HepG2 (cell line): ENCODE measurements at regions not wholly inside any gene's neighbourhood (a gene's known extent, or its start where the extent isn't known, plus 50 kb on each side); places are given as distances from the start of the nearest gene placed in this dataset.

Experiments
- BHLHE40 ChIP-seq: IDR thresholded peaks from 2 replicates; pipeline ENCODE4 v1.6.1; 2011; ENCODE audit warnings: low read length, improper control_type of control experiment
- CBX5 ChIP-seq: sonication (generic); formaldehyde crosslinking; IDR thresholded peaks from 2 replicates; pipeline ENCODE4 v1.4.0; 2020; ENCODE audit warnings: missing genetic modification reagents, borderline replicate concordance
- KDM4B ChIP-seq: sonication (generic); formaldehyde crosslinking; IDR thresholded peaks from 2 replicates; pipeline ENCODE4 v1.4.0; 2020; ENCODE audit warnings: missing genetic modification reagents
- MAFK ChIP-seq, 2 experiments: IDR thresholded peaks in 1 of 2; conservative IDR thresholded peaks in 1 of 2; 2 replicates each; pipeline ENCODE4 v1.6.1; 2011; ENCODE audit warnings: improper control_type of control experiment in 2 of 2, low read length in 2 of 2
- POLR2AphosphoS5 ChIP-seq: IDR thresholded peaks from 2 replicates; pipeline ENCODE4 v1.6.1; 2012; ENCODE audit warnings: low read depth, low read length
- SRF ChIP-seq: IDR thresholded peaks from 2 replicates; pipeline ENCODE4 v1.6.1; 2011; ENCODE audit warnings: mild to moderate bottlenecking, low read depth, low read length, moderate library complexity
- YY1 ChIP-seq: IDR thresholded peaks from 2 replicates; pipeline ENCODE4 v1.6.1; 2011; ENCODE audit warnings: low read length, low read depth, moderate library complexity, mild to moderate bottlenecking; ENCODE audit not compliant: insufficient read depth, insufficient replicate concordance
- ZNF605 ChIP-seq: sonication (generic); formaldehyde crosslinking; IDR thresholded peaks from 2 replicates; pipeline ENCODE4 v1.8.0; 2022; ENCODE audit warnings: mild to moderate bottlenecking, missing genetic modification reagents
- TF ChIP-seq, protein P1 (sequence below): sonication (generic); formaldehyde crosslinking; conservative IDR thresholded peaks from 2 replicates; pipeline ENCODE4 v1.4.0; 2020; ENCODE audit warnings: missing genetic modification reagents
- TF ChIP-seq, protein P2 (sequence below): sonication (generic); formaldehyde crosslinking; IDR thresholded peaks from 2 replicates; pipeline ENCODE4 v1.5.0; 2020; ENCODE audit warnings: mild to moderate bottlenecking, missing genetic modification reagents, moderate library complexity

DNA sequence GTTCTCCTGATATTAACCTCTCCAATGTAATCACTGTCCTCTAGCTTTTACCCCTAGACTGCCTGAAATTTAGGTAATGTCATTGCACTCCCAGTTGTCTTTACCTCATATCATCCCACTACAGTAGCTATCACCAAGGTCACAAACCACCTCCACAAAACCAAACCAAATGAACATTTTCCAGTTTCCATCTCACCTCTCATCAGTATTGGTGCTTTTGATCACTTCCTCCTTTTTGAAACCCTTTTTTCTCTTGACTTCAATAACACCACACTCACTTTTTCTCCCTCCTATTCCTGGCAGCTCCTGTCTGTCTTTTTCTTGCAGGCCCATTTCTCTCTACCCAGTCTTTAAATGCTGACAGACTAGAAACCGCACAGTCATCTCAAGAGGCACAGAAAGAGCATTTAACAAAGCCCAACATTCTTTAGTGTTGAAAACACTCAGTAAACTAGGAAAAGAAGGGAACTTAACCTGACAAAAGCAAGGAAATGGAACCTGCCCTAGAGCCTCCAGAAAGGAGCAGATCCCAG, 95.9 kb upstream of the SIX2 start:
- no peak for TF ChIP-seq ZNF605
- TF ChIP-seq KDM4B (CRISPR knock-in tag) = no peak
- TF ChIP-seq MAFK (conservative IDR thresholded peaks at IDR 0.05 in 1 of 2, IDR thresholded peaks at IDR 0.05 in 1 of 2; ENCODE audit: low read length in 2 of 2) = 0 out of 4 replicates have a peak, but pooled peaks have one; percentile 5 to 15
- TF ChIP-seq POLR2AphosphoS5 = no peak
- no peak for TF ChIP-seq CBX5 (CRISPR knock-in tag)
- TF ChIP-seq, protein P1, sequence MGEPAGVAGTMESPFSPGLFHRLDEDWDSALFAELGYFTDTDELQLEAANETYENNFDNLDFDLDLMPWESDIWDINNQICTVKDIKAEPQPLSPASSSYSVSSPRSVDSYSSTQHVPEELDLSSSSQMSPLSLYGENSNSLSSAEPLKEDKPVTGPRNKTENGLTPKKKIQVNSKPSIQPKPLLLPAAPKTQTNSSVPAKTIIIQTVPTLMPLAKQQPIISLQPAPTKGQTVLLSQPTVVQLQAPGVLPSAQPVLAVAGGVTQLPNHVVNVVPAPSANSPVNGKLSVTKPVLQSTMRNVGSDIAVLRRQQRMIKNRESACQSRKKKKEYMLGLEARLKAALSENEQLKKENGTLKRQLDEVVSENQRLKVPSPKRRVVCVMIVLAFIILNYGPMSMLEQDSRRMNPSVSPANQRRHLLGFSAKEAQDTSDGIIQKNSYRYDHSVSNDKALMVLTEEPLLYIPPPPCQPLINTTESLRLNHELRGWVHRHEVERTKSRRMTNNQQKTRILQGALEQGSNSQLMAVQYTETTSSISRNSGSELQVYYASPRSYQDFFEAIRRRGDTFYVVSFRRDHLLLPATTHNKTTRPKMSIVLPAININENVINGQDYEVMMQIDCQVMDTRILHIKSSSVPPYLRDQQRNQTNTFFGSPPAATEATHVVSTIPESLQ (CRISPR knock-in tag) = no peak
- TF ChIP-seq, protein P2, sequence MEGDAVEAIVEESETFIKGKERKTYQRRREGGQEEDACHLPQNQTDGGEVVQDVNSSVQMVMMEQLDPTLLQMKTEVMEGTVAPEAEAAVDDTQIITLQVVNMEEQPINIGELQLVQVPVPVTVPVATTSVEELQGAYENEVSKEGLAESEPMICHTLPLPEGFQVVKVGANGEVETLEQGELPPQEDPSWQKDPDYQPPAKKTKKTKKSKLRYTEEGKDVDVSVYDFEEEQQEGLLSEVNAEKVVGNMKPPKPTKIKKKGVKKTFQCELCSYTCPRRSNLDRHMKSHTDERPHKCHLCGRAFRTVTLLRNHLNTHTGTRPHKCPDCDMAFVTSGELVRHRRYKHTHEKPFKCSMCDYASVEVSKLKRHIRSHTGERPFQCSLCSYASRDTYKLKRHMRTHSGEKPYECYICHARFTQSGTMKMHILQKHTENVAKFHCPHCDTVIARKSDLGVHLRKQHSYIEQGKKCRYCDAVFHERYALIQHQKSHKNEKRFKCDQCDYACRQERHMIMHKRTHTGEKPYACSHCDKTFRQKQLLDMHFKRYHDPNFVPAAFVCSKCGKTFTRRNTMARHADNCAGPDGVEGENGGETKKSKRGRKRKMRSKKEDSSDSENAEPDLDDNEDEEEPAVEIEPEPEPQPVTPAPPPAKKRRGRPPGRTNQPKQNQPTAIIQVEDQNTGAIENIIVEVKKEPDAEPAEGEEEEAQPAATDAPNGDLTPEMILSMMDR (CRISPR knock-in tag) = no peak
- no peak for TF ChIP-seq BHLHE40
- TF ChIP-seq YY1 = no peak
- TF ChIP-seq SRF = no peak
